Fibroblast of villous mesenchyme (primary cell): ENCODE measurements at regions not wholly inside any gene's neighbourhood (a gene's known extent, or its start where the extent isn't known, plus 50 kb on each side); places are given as distances from the start of the nearest gene placed in this dataset.
"Not testable (repeated sequence)": the region's sequence is repeated elsewhere in the genome, so short reads cannot be mapped to it uniquely, and the experiment has no call there.

Experiments
- DNase-seq: peaks from one replicate; pipeline ENCODE4 v3.0.0-alpha.2; 2010; ENCODE audit warnings: low read depth
- H3K4me3 ChIP-seq: 2 replicates; pipeline ENCODE4 v1.5.1; 2011; ENCODE audit warnings: low read depth, mild to moderate bottlenecking, low read length
- TF ChIP-seq, protein P1 (sequence below): IDR thresholded peaks from 2 replicates; pipeline ENCODE4 v1.5.1; 2012; ENCODE audit warnings: low read depth, mild to moderate bottlenecking, low read length; ENCODE audit not compliant: insufficient read depth

DNA sequence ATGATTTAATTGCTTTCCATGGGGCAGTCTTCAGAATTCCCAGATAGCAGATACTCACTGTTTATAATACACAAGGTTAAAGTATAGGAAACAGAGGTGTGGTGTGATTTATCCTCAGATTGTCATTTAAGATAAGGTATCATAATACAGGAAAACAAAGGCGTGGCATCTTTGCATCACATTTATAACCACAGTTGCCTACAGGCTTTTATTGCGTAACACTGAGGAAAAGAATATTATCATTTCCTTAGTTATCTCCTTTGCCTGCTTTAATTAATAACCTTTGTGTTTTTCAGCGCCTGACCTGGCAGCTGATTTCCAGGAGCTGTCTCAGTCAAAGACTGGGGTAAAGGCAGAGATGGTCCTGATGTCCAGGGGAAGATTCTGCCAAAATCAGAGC is 68.8 kb downstream of the SSX7 start:
- TF ChIP-seq, protein P1, sequence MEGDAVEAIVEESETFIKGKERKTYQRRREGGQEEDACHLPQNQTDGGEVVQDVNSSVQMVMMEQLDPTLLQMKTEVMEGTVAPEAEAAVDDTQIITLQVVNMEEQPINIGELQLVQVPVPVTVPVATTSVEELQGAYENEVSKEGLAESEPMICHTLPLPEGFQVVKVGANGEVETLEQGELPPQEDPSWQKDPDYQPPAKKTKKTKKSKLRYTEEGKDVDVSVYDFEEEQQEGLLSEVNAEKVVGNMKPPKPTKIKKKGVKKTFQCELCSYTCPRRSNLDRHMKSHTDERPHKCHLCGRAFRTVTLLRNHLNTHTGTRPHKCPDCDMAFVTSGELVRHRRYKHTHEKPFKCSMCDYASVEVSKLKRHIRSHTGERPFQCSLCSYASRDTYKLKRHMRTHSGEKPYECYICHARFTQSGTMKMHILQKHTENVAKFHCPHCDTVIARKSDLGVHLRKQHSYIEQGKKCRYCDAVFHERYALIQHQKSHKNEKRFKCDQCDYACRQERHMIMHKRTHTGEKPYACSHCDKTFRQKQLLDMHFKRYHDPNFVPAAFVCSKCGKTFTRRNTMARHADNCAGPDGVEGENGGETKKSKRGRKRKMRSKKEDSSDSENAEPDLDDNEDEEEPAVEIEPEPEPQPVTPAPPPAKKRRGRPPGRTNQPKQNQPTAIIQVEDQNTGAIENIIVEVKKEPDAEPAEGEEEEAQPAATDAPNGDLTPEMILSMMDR: no peak
- DNase-seq: no peak
- no peak overlapping the region for H3K4me3 ChIP-seq

DNA sequence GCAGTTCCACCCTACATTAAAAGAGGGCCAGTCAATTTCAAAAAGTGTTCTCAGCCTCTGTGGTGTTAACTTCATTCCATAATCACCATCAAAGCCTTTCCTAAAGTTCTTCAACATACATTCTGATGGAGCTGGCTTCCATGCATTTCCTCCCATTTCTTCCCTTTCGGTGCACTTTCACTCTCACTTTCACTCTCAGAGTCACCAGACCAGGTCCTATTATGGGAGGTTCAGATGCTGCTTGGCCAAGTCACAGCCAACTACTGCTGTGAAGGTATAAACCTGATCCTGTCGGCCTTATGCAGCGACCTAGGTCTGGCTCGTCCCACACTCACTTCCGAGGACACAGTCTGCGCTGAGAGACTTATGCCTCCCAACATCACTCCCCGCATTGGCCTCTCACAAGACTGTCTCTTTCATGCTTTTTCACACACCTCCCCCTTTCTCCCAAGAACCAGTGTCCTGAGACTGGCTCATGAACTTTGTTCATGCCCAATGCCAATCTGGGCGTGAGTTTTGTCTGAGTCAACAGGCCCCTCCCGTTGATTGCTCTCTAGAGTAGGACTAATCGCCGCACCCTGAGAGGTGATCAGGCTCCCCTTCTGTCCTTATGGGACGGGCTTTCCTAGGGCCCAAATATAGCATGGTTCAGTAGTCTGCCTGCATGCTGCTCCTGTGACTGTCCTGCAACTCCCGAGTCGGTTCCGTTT is 60.8 kb upstream of the XAGE1B start:
- TF ChIP-seq, protein P1: no peak
- no peak for DNase-seq
- H3K4me3 ChIP-seq: no peak overlapping the region

DNA sequence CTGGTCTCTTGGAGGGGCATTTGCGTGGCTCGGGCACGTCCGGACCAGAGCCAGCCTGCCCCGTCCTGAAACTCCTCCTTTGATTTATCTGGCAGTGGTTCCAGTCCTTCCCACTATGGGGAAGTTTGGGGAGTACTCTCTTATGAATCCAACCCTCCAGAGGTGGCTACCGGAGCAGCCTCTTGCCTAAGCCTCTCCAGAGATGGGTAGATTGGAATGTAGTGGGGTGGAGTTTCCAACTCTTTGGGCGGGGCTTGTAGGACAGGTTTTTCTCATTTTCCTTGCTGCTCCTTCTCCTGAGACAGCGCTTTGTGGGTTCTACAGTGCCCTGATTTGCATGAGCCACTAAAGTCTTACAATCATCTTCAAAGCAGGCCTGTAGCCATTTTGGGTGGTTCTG is 60.1 kb upstream of the XAGE1B start:
- H3K4me3 ChIP-seq: no peak overlapping the region

DNA sequence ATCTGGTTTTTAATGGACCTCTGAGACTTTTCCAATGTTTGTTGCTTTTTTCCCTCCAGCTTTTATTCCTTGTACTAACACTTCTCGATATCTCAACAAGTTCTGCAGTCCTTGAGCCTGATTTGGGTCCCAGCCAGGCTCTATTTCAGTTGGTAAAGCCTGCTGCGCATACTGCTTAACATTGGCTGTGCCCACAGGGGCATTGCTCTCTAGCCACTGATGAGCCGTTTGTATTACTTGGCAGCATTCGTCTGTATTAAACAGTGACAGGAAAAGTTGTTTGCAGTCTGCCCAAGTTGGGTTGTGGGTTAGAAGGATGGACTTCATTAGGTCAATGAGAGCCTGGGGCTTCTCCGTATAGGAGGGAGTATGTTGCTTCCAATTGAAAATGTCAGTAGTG is 59.6 kb upstream of the XAGE1B start:
- DNase-seq: no peak
- TF ChIP-seq, protein P1: no peak

More for the DNA sequence above, 60.1 kb upstream of the XAGE1B start:
- DNase-seq: no peak
- TF ChIP-seq, protein P1: no peak

DNA sequence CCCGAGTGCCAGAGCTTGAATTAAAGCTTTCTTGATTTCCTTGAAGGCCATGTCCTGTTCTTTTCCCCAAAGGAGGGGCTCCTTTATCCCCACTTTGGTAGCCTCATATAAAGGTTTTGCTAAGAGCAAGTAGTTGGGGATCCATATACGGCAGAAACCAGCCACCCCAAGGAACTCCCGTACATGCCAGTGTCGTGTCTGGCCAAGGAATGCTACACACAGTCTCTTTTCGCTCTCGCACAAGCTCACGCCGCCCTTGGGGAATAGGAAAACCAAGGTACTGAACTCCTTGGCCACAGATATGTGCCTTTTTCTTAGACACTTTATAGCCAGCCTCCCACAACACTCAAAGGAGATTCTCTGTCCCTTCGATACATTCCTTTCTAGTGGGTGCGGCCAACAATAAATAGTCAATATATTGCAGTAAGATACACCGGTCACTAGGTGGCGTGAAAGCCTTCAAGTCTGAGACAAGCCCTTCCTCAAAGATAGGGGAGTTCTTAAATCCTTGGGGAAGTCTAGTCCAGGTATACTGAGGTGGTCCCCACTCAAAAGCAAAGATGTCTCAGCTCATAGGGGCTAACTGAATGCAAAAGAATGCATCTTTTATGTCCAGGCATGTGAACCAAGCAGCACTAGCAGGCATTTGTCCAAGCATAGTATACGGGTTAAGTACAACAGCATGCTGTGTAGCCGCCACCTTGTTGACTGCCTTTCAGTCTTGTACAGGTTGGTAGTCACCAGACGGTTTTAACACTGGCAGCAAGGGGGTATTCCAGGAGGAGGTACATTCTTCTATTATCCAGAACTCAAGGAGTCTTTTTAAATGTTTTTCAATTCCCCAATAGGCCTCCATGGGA is 57.8 kb upstream of the XAGE1B start:
- DNase-seq: peak; percentile 60
- TF ChIP-seq, protein P1: peak; percentile 66
- H3K4me3 ChIP-seq: no peak overlapping the region

More for the DNA sequence above, 59.6 kb upstream of the XAGE1B start:
- no peak overlapping the region for H3K4me3 ChIP-seq

DNA sequence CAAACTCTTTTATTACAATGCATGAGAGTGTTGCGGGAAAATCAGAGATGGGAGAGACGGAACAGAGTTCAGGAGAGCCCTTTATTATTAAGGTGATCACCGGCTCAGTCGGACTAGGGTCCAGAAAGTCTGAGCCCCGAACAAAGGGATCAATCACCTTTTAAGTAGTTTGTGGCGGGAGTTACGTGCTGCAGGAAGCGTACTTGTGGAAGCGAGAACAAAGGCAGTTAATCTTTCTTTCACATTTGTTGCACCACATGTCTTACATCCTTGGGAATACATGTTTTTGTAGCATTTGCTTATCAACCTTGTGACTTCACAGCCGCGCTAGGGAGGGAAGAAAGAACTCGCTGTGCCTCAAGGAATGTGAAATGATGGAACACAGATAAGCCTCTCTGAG is 51.3 kb upstream of the XAGE1B start:
- not testable (repeated sequence) for H3K4me3 ChIP-seq, DNase-seq
